K562 (cell line): ENCODE measurements at regions not wholly inside any gene's neighbourhood (a gene's known extent, or its start where the extent isn't known, plus 50 kb on each side); places are given as distances from the start of the nearest gene placed in this dataset.

Experiments used
- ATAC-seq: fragments of 200-7000 bp; cut with Tn5 transposase; 3 replicates; pipeline ENCODE4 v1.9.1; 2020; ENCODE audit warnings: moderate library complexity
- BruUV-seq: library from RNA; stranded (reverse); fragments of 400-500 nt; replicated peaks from 2 replicates; lab custom pipeline; 2021; lab: Mats Ljungman, UMichigan
- CTCF ChIA-PET: fragments of 300-600 bp; formaldehyde crosslinking; extraction: SDS; loops from one replicate; lab custom pipeline; 2021; ENCODE audit warnings: low intra/inter-chr PET ratio; lab: Yijun Ruan, JAX
- POLR2A ChIA-PET: fragments of 300-600, 350-650 bp; sonication (Branson Sonifier 250); formaldehyde crosslinking; extraction: SDS; loops from one replicate; lab custom pipeline; 2021; ENCODE audit warnings: antibody characterized with exemption, inconsistent platforms; lab: Yijun Ruan, JAX
- DNase-seq, 4 experiments: peaks; one replicate each; pipeline versions ENCODE4 v3.0.0 to v3.0.0-alpha.2; 2011 to 2018; ENCODE audit warnings: low spot score in 3 of 4, mixed read lengths in 3 of 4; ENCODE audit errors: extremely low read depth in 1 of 4
- FAIRE-seq: peaks from 2 replicates; lab custom pipeline; 2011; peaks lifted over from hg19 to GRCh38; lab: Jason Lieb, UNC
- H2AFZ ChIP-seq: 2 replicates; pipeline ENCODE4 v1.6.0; 2011; ENCODE audit warnings: low read depth, low read length, control low read depth, inconsistent platforms
- H3K27ac ChIP-seq: fragments of 200-600 bp; 3 replicates; pipeline ENCODE4 v1.8.0; 2011; ENCODE audit warnings: low read depth, mild to moderate bottlenecking, control low read depth, inconsistent platforms, low read length, moderate library complexity, mixed read lengths; ENCODE audit errors: extremely low read depth
- H3K27me3 ChIP-seq, 2 experiments: fragments of 300-600 bp in 1 of 2; 2 replicates in 1 of 2; 3 replicates in 1 of 2; pipeline versions ENCODE4 v1.6.0 to v1.8.0; 2011; ENCODE audit warnings: inconsistent platforms in 2 of 2, low read length in 2 of 2, mild to moderate bottlenecking in 1 of 2, mixed read lengths in 1 of 2, moderate library complexity in 1 of 2; ENCODE audit not compliant: control insufficient read depth in 2 of 2, insufficient read depth in 2 of 2
- H3K36me3 ChIP-seq: fragments of 300-600 bp; 3 replicates; pipeline ENCODE4 v1.8.0; 2011; ENCODE audit warnings: mild to moderate bottlenecking, low read length, inconsistent platforms; ENCODE audit not compliant: control insufficient read depth, insufficient read depth
- H3K4me1 ChIP-seq, 2 experiments: fragments of 200-600 bp in 1 of 2; replicated peaks in 1 of 2; 2 replicates in 1 of 2; 3 replicates in 1 of 2; pipeline versions ENCODE4 v1.5.1 to v1.8.0; 2011; ENCODE audit warnings: inconsistent platforms in 2 of 2, low read length in 2 of 2, mild to moderate bottlenecking in 1 of 2, mixed read lengths in 1 of 2, moderate library complexity in 1 of 2; ENCODE audit not compliant: control insufficient read depth in 2 of 2, insufficient read depth in 2 of 2
- H3K4me2 ChIP-seq: 2 replicates; pipeline ENCODE4 v1.6.1; 2011; ENCODE audit warnings: low read length, control low read depth, inconsistent platforms, mixed read lengths; ENCODE audit not compliant: insufficient read depth
- H3K4me3 ChIP-seq: fragments of 200-600 bp; sonication (generic), shearing (Covaris generic); 2 replicates; pipeline ENCODE4 v1.5.1; 2016; ENCODE audit warnings: control low read depth, inconsistent platforms
- H3K79me2 ChIP-seq: fragments of 200-600 bp; 3 replicates; pipeline ENCODE4 v1.8.0; 2011; ENCODE audit warnings: low read length, inconsistent platforms; ENCODE audit not compliant: control insufficient read depth, insufficient read depth
- H3K9ac ChIP-seq, 2 experiments: 2 replicates each; pipeline versions ENCODE4 v1.6.0 to v1.6.1; 2011; ENCODE audit warnings: low read depth in 2 of 2, low read length in 2 of 2, control low read depth in 1 of 2, inconsistent platforms in 1 of 2, mild to moderate bottlenecking in 1 of 2, mixed read lengths in 1 of 2; ENCODE audit not compliant: insufficient read depth in 1 of 2
- H3K9me1 ChIP-seq: one replicate; pipeline ENCODE4 v1.6.0; 2011; ENCODE audit warnings: inconsistent platforms, mild to moderate bottlenecking, low read length, moderate library complexity; ENCODE audit not compliant: control insufficient read depth, insufficient read depth
- H3K9me3 ChIP-seq: replicated peaks from 2 replicates; pipeline ENCODE4 v1.5.1; 2011; ENCODE audit warnings: low read depth, low read length, inconsistent platforms; ENCODE audit not compliant: control insufficient read depth, insufficient read depth
- H4K20me1 ChIP-seq: replicated peaks from 2 replicates; pipeline ENCODE4 v1.6.1; 2011; ENCODE audit warnings: low read length, inconsistent platforms, mixed read lengths; ENCODE audit not compliant: control insufficient read depth, insufficient read depth
- HEY1 ChIP-seq: fragments of 250-450 bp; sonication (Bioruptor Pico); IDR thresholded peaks from 2 replicates; pipeline ENCODE4 v1.5.0; 2020; ENCODE audit warnings: mild to moderate bottlenecking, moderate library complexity, borderline replicate concordance
- PCBP2 ChIP-seq: fragments of 200-400 bp; formaldehyde crosslinking; IDR thresholded peaks from 2 replicates; pipeline ENCODE4 v1.6.1; 2018; ENCODE audit warnings: low read length, low read depth, mild to moderate bottlenecking, moderate library complexity; ENCODE audit not compliant: poor library complexity, severe bottlenecking
- ZNF239 ChIP-seq: fragments of 250-450 bp; sonication (Bioruptor Pico); IDR thresholded peaks from 2 replicates; pipeline ENCODE4 v1.4.0; 2020; ENCODE audit warnings: mild to moderate bottlenecking
- WGBS: fragments of 100-300 bp; shearing (Covaris generic); methylation state at CpG from one replicate; pipeline ENCODE4 v1.1.6; 2016; ENCODE audit warnings: low coverage, mixed read lengths; ENCODE audit not compliant: insufficient coverage; ENCODE audit errors: missing lambda C conversion rate; 5-methylcytosine and 5-hydroxymethylcytosine counted together
- in situ Hi-C: fragments of 300-500 bp; cut with MboI; formaldehyde crosslinking; loops from 4 replicates; pipeline ENCODE4 v1.15.0; 2018; ENCODE audit warnings: inconsistent platforms, mixed read lengths
- intact Hi-C: fragments of 100-400 bp; cut with micrococcal nuclease; formaldehyde crosslinking; loops from 2 replicates; pipeline ENCODE4 v1.14.2; 2022
- TF ChIP-seq, protein P1 (sequence below): sonication (generic); formaldehyde crosslinking; IDR thresholded peaks from 2 replicates; pipeline ENCODE4 v1.8.0; 2022; ENCODE audit warnings: missing genetic modification reagents, mild to moderate bottlenecking, moderate library complexity, borderline replicate concordance
- TF ChIP-seq, protein P2 (sequence below), 3 experiments: fragments of 200-800 bp in 1 of 3; fragments of 250-450 bp in 1 of 3; fragments of 450-650 bp in 1 of 3; sonication (Bioruptor Pico) in 1 of 3; sonication (Bioruptor generic) in 1 of 3; formaldehyde crosslinking in 1 of 3; IDR thresholded peaks; 2 replicates each; pipeline versions ENCODE4 v1.6.1 to v1.8.0; 2016 to 2022; ENCODE audit warnings: mild to moderate bottlenecking in 2 of 3, missing genetic modification characterization in 2 of 3, missing compliant biosample characterization in 1 of 3, moderate library complexity in 1 of 3
- TF ChIP-seq, protein P3 (sequence below): fragments of 250-450 bp; sonication (Bioruptor Pico); IDR thresholded peaks from 2 replicates; pipeline ENCODE4 v1.5.0; 2020; ENCODE audit warnings: mild to moderate bottlenecking

DNA sequence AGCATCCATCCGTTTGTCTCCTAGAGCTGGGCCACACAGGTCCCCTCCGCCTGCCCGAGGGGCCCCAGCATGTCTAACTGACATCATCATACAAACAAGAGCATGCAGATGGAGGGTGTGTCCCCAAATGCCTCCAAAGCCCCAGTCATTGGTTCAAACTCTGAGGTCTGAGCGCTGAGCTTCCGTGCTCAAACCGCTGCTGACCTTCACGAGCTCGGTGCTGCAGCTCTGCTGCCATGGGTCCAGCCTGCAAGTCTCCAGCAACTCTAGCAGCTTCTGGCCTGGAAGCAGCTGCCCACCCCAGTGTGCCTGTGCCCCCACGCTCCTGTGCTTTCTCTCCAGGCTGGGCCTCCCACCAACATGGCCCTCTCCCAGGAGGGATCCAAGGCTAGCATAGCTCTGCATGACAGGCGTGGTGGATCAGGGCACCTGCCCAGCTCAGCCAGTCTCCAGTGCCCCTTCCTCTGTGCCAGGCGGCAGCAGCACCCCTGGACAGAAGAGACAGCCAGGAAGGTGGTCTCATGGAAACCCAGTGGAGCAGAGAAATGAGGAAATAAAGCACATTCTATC lies 131.6 kb upstream of the PMEPA1 start:
- ATAC-seq = no peak
- Histone ChIP-seq H3K4me3 (no peak overlapping the region), H3K9me1 (no peaks in the 10 kb centered on the region), H3K9ac (no peak overlapping the region), H3K27ac (no peak overlapping the region), H3K4me1 (no peaks in the 10 kb centered on the region)
- under 1% methylated on average over 11 of the region's 11 CpGs for WGBS
- POLR2A ChIA-PET = interaction anchor here (1.2 kb wide), 1 partner anchor 13 kb away, joined by 4 read pairs; no protein-coding TSS in a partner anchor
- DNase-seq = no peak
- TF ChIP-seq PCBP2 (no peak), HEY1 (no peak), ZNF239 (CRISPR knock-in tag) (no peak)
- TF ChIP-seq, protein P1, sequence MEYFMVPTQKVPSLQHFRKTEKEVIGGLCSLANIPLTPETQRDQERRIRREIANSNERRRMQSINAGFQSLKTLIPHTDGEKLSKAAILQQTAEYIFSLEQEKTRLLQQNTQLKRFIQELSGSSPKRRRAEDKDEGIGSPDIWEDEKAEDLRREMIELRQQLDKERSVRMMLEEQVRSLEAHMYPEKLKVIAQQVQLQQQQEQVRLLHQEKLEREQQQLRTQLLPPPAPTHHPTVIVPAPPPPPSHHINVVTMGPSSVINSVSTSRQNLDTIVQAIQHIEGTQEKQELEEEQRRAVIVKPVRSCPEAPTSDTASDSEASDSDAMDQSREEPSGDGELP (CRISPR knock-in tag) = no peak
- TF ChIP-seq, protein P2, sequence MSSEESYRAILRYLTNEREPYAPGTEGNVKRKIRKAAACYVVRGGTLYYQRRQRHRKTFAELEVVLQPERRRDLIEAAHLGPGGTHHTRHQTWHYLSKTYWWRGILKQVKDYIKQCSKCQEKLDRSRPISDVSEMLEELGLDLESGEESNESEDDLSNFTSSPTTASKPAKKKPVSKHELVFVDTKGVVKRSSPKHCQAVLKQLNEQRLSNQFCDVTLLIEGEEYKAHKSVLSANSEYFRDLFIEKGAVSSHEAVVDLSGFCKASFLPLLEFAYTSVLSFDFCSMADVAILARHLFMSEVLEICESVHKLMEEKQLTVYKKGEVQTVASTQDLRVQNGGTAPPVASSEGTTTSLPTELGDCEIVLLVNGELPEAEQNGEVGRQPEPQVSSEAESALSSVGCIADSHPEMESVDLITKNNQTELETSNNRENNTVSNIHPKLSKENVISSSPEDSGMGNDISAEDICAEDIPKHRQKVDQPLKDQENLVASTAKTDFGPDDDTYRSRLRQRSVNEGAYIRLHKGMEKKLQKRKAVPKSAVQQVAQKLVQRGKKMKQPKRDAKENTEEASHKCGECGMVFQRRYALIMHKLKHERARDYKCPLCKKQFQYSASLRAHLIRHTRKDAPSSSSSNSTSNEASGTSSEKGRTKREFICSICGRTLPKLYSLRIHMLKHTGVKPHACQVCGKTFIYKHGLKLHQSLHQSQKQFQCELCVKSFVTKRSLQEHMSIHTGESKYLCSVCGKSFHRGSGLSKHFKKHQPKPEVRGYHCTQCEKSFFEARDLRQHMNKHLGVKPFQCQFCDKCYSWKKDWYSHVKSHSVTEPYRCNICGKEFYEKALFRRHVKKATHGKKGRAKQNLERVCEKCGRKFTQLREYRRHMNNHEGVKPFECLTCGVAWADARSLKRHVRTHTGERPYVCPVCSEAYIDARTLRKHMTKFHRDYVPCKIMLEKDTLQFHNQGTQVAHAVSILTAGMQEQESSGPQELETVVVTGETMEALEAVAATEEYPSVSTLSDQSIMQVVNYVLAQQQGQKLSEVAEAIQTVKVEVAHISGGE (CRISPR knock-in tag; IDR thresholded peaks at IDR 0.05) = peak in 1 of 3 experiments; percentile 26; a peak in 1 of 6 replicates
- TF ChIP-seq, protein P3, sequence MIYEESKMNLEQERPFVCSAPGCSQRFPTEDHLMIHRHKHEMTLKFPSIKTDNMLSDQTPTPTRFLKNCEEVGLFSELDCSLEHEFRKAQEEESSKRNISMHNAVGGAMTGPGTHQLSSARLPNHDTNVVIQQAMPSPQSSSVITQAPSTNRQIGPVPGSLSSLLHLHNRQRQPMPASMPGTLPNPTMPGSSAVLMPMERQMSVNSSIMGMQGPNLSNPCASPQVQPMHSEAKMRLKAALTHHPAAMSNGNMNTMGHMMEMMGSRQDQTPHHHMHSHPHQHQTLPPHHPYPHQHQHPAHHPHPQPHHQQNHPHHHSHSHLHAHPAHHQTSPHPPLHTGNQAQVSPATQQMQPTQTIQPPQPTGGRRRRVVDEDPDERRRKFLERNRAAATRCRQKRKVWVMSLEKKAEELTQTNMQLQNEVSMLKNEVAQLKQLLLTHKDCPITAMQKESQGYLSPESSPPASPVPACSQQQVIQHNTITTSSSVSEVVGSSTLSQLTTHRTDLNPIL (CRISPR knock-in tag) = no peak
- TF ChIP-seq, all 486 proteins: peak for 1
- Histone ChIP-seq H3K9me3 (no peaks in the 10 kb centered on the region), H2AFZ (no peak overlapping the region), H3K27me3 (peaks cover 41 to 53% of the 10 kb centered on the region in 2 experiments), H3K4me2 (no peak overlapping the region), H3K36me3 (no peaks in the 10 kb centered on the region), H4K20me1 (0 out of 2 replicates have a peak, but pooled peaks cover 3% of the 10 kb centered on the region), H3K79me2 (no peaks in the 10 kb centered on the region)
- BruUV-seq = no TSS peak
- CTCF ChIA-PET = no interaction called here
- intact Hi-C loops (loop anchor here (10.0 kb wide), 1 partner anchor 187 kb away; no protein-coding TSS in a partner anchor), in situ Hi-C loops (no loop called here)
- FAIRE-seq = no peak
